Neural crest cell (in vitro differentiated cells): ENCODE measurements at regions not wholly inside any gene's neighbourhood (a gene's known extent, or its start where the extent isn't known, plus 50 kb on each side); places are given as distances from the start of the nearest gene placed in this dataset.

Experiments
- DNase-seq: peaks from one replicate; pipeline ENCODE4 v3.0.0; 2021; ENCODE audit warnings: low read depth, mixed read lengths, low spot score
- H3K27ac Mint-ChIP-seq: one replicate; pipeline ENCODE4 v1.8.0; 2021; ENCODE audit warnings: mild to moderate bottlenecking, mixed read lengths; ENCODE audit not compliant: unreplicated experiment
- H3K27me3 Mint-ChIP-seq: 2 replicates; pipeline ENCODE4 v1.8.0; 2021; ENCODE audit warnings: low read depth, mild to moderate bottlenecking, mixed read lengths
- H3K36me3 Mint-ChIP-seq: 2 replicates; pipeline ENCODE4 v1.8.0; 2021; ENCODE audit warnings: low read depth, mild to moderate bottlenecking, mixed read lengths
- H3K4me1 Mint-ChIP-seq: 2 replicates; pipeline ENCODE4 v1.8.0; 2021; ENCODE audit warnings: mixed read lengths
- H3K4me3 Mint-ChIP-seq: one replicate; pipeline ENCODE4 v1.8.0; 2021; ENCODE audit warnings: mild to moderate bottlenecking, mixed read lengths
- H3K9me3 Mint-ChIP-seq: 2 replicates; pipeline ENCODE4 v1.8.0; 2021; ENCODE audit warnings: mixed read lengths
- CTCF ChIP-seq: fragments of 200-600 bp; sonication (generic); conservative IDR thresholded peaks from 2 replicates; pipeline ENCODE4 v1.5.0; 2021; ENCODE audit warnings: antibody characterized with exemption, mild to moderate bottlenecking

- Mint-ChIP-seq H3K27ac (no peak overlapping the region), H3K4me3 (no peak overlapping the region), H3K9me3 (no peaks in the 10 kb centered on the region), H3K36me3 (no peaks in the 10 kb centered on the region), H3K27me3 (no peaks in the 10 kb centered on the region), H3K4me1 (no peaks in the 10 kb centered on the region)
- no peak for DNase-seq
- no peak for TF ChIP-seq CTCF
These were observed 348.3 kb upstream of the SLITRK1 start for GRCh38 chr13:84230568-84230967.

GRCh38 chr13:84211048-84211447 lies 328.8 kb upstream of the SLITRK1 start:
- Mint-ChIP-seq H3K9me3 (no peaks in the 10 kb centered on the region), H3K36me3 (no peaks in the 10 kb centered on the region), H3K4me1 (no peaks in the 10 kb centered on the region), H3K27ac (no peak overlapping the region), H3K27me3 (no peaks in the 10 kb centered on the region), H3K4me3 (no peak overlapping the region)
- no peak for DNase-seq
- no peak for TF ChIP-seq CTCF

DNA sequence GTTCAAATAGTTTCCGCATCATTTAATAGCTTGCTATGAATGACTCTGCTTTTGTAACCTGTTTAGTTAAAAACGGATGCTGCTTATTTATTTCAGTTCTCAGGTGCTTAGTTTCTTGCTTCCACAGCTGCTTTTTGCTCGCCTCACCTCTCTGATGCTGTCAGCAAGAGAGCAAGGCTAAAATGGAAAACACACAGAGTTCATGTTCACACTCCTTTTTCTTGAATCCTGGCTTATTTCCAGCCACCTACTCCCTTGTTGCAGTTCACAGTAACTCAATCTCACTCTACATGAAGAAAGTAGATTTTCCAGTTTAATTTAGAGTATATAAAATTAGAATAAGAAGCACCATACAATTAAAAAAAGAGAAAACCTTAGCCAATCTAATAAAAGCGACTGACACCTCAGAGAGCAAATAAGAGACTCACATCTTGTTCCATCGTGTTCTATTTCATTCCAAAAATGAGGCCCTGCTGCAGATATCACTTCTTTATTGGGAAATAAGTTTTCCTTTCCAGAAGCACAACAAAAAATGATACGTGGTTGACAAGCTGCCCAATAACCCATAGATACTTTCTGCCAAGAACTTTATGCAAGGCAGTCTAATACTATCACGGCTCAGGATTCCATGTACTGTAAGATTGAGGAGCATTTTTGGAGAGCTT lies 326.1 kb upstream of the SLITRK1 start:
- DNase-seq, result no peak
- Mint-ChIP-seq H3K36me3 (no peaks in the 10 kb centered on the region), H3K4me1 (no peaks in the 10 kb centered on the region), H3K27me3 (no peaks in the 10 kb centered on the region), H3K4me3 (no peak overlapping the region), H3K27ac (no peak overlapping the region), H3K9me3 (no peaks in the 10 kb centered on the region)
- TF ChIP-seq CTCF, result no peak

- Mint-ChIP-seq H3K4me3 (no peak overlapping the region), H3K9me3 (no peaks in the 10 kb centered on the region), H3K27me3 (no peaks in the 10 kb centered on the region)
These were observed 325.2 kb upstream of the SLITRK1 start for GRCh38 chr13:84207509-84207908.

DNA sequence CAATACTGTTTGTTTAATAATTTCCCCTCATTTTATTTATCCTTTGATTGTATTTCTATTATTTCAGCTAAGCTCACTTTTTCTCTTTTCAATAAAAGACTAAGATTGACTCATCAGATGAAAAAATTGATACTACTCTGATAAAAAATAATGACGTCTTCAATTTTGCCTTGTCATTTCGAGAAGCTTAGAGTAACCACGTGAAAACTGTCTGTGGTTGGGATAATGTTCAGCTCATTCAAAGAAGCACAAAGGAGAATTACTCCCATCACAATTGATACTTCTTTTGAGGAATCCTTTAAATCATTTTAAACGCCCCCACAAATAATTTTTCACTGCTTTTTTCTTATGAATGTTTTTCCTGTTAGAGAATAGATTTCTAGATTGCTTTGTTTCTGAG lies 318.7 kb upstream of the SLITRK1 start:
- DNase-seq, result no peak
- Mint-ChIP-seq H3K4me1 (no peaks in the 10 kb centered on the region), H3K36me3 (no peaks in the 10 kb centered on the region), H3K9me3 (no peaks in the 10 kb centered on the region), H3K27ac (no peak overlapping the region), H3K27me3 (no peaks in the 10 kb centered on the region), H3K4me3 (no peak overlapping the region)
- no peak for TF ChIP-seq CTCF

More at GRCh38 chr13:84207509-84207908, 325.2 kb upstream of the SLITRK1 start:
- Mint-ChIP-seq H3K4me1 (no peaks in the 10 kb centered on the region), H3K27ac (no peak overlapping the region), H3K36me3 (no peaks in the 10 kb centered on the region)
- no peak for TF ChIP-seq CTCF
- DNase-seq, result no peak
